Pancreas (tissue), 10 donors: ENCODE measurements at regions not wholly inside any gene's neighbourhood (a gene's known extent, or its start where the extent isn't known, plus 50 kb on each side); places are given as distances from the start of the nearest gene placed in this dataset.

Experiments used
- ATAC-seq, 4 donors: fragments of 200-7000 bp; cut with Tn5 transposase; one replicate each; pipeline versions ENCODE4 v1.8.0 to v1.9.1; 2020; ENCODE audit warnings: mild to moderate bottlenecking in 4 of 4, moderate library complexity in 4 of 4
- DNase-seq, 6 donors: peaks; one replicate each; pipeline ENCODE4 v3.0.0-alpha.2; 2020
- FAIRE-seq: peaks from 2 replicates; lab custom pipeline; 2012; peaks lifted over from hg19 to GRCh38; lab: Jason Lieb, UNC
- H3K27ac ChIP-seq, 4 donors: fragments of 200-600 bp; sonication (generic); 1 replicate in 3 of 4; 2 replicates in 1 of 4; pipeline versions ENCODE4 v1.5.0 to v1.8.0; 2020
- H3K27me3 ChIP-seq, 4 donors: fragments of 200-600 bp; one replicate each; pipeline ENCODE4 v1.8.0; 2021
- H3K36me3 ChIP-seq, 3 donors: fragments of 200-600 bp; sonication (generic) in 1 of 3; one replicate each; pipeline versions ENCODE4 v1.5.0 to v1.8.0; 2020 to 2021
- H3K4me1 ChIP-seq, 3 donors: fragments of 200-600 bp; one replicate each; pipeline ENCODE4 v1.8.0; 2021
- H3K4me3 ChIP-seq, 4 donors: fragments of 200-600 bp; sonication (generic) in 2 of 4; one replicate each; pipeline versions ENCODE4 v1.5.0 to v1.8.0; 2020 to 2021
- H3K9me3 ChIP-seq, 4 donors: fragments of 200-600 bp; one replicate each; pipeline ENCODE4 v1.8.0; 2021
- WGBS, 2 donors: extraction: QIAGEN DNeasy Blood & Tissue Kit; methylation state at CpG; one replicate each; pipeline ENCODE4 v1.1.7; 2013; 5-methylcytosine and 5-hydroxymethylcytosine counted together
- intact Hi-C, 3 donors: fragments of 100-400 bp; cut with DNase I; formaldehyde crosslinking; loops; one replicate each; pipeline versions ENCODE4 v1.11.1 to v1.14.2; 2022
- TF ChIP-seq, protein P1 (sequence below), 4 donors: fragments of 200-600 bp; sonication (generic) in 3 of 4; IDR thresholded peaks; one replicate each; pipeline versions ENCODE4 v1.5.0 to v1.8.0; 2021; ENCODE audit warnings: antibody characterized with exemption in 4 of 4
- donor health status: healthy with polysubstance abuse.
- donor health status: DM: no; HTN: no; CAD: no; lungs with moderate emphysema.
- donor health status: DM: no; HTN: no; CAD: no.
- donor health status: control.
- donor health status: control.
- donor health status: Bipolar disorder and iron deficiency.
- donor health status: DM: yes; HTN: yes; CAD: no.
- donor health status: DM: no; HTN: no; CAD: no.
- donor health status: DM: no; HTN: no; CAD: no.
- donor health status: DM: yes; HTN: yes; CAD: no.

DNA sequence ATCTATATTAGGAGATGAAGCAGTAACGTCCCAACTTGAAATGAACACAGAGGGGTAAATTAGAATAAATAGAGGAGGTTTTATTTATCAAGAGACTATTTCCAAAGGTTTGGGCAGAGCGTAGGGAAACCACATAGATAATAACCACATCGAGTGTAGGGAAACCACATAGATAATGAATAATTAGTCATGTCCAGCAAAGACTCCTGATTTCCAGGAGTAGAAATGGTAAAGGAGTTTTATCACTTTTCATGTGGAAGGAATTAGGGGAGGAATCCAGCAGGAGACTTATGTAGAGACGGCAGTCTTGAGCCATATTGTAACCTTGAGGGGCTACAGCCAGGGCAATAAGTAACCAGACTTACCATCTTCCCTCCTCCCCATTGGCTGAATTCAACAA, 136.3 kb upstream of the CSNK1A1L start:
- Histone ChIP-seq H3K4me1 (no peaks in the 10 kb centered on the region), H3K27ac (no peak overlapping the region), H3K36me3 (no peaks in the 10 kb centered on the region), H3K9me3 (no peaks in the 10 kb centered on the region), H3K27me3 (no peaks in the 10 kb centered on the region), H3K4me3 (no peak overlapping the region)
- WGBS, 2 donors: 61 to 70% methylated on average over 4 of the region's 4 CpGs
- TF ChIP-seq, protein P1, sequence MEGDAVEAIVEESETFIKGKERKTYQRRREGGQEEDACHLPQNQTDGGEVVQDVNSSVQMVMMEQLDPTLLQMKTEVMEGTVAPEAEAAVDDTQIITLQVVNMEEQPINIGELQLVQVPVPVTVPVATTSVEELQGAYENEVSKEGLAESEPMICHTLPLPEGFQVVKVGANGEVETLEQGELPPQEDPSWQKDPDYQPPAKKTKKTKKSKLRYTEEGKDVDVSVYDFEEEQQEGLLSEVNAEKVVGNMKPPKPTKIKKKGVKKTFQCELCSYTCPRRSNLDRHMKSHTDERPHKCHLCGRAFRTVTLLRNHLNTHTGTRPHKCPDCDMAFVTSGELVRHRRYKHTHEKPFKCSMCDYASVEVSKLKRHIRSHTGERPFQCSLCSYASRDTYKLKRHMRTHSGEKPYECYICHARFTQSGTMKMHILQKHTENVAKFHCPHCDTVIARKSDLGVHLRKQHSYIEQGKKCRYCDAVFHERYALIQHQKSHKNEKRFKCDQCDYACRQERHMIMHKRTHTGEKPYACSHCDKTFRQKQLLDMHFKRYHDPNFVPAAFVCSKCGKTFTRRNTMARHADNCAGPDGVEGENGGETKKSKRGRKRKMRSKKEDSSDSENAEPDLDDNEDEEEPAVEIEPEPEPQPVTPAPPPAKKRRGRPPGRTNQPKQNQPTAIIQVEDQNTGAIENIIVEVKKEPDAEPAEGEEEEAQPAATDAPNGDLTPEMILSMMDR (IDR thresholded peaks at IDR 0.05): no peak
- ATAC-seq (no peak), FAIRE-seq (no peak), DNase-seq (no peak)
- intact Hi-C loops: no loop called here

DNA sequence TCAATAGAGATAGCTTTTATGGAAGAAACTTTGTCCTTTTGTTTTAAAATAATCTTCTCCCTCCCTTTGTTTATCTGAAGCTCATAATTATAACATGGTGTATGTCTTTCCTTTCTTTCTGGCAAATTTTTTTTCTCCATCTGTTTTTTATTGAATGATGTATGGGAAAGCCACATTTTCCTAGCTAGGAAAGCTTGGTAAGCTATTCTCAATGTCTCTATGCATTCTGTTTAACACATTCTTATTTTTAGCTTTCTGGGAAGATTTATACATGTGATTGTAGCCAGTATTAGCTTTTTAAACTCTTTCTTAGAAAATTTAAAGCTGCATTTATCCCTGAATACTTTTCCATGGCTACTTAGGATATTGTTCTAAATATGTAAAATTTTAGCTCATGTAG, 124.9 kb upstream of the CSNK1A1L start:
- no peaks in the 10 kb centered on the region for H3K4me1 ChIP-seq
- intact Hi-C loops: no loop called here
- H3K27ac ChIP-seq: no peak overlapping the region
- TF ChIP-seq, protein P1 (IDR thresholded peaks at IDR 0.05): no peak
- FAIRE-seq (no peak), DNase-seq (no peak), ATAC-seq (no peak)
- H3K27me3 ChIP-seq: no peaks in the 10 kb centered on the region
- H3K9me3 ChIP-seq: no peaks in the 10 kb centered on the region
- no peak overlapping the region for H3K4me3 ChIP-seq
- no peaks in the 10 kb centered on the region for H3K36me3 ChIP-seq

DNA sequence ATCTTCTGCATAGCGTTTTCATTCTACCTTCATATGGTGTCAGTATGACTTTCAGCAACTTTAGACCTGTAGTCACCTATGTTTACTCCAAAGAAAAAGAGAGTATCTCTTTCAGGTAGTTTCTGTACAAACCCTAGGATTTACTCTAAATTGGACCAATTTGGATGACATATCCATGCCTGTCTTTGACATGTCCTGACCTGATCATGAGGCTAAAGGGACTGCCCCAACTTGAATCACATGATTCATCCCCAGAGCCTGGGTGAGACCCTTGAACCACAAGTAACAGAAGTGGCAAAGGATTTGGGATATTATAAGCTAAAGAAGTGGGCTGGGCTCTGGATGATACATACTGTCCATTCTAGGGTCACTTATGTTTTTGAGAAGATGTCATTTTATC, 124.5 kb upstream of the CSNK1A1L start:
- 0% methylated on average over 1 of the region's 1 CpG for WGBS, 2 donors
- ATAC-seq: no peak
- Histone ChIP-seq H3K9me3 (no peaks in the 10 kb centered on the region), H3K27me3 (no peaks in the 10 kb centered on the region), H3K36me3 (no peaks in the 10 kb centered on the region), H3K27ac (no peak overlapping the region), H3K4me1 (no peaks in the 10 kb centered on the region), H3K4me3 (no peak overlapping the region)
- no peak for FAIRE-seq
- DNase-seq: no peak
- TF ChIP-seq, protein P1 (IDR thresholded peaks at IDR 0.05): no peak
- intact Hi-C loops: no loop called here

DNA sequence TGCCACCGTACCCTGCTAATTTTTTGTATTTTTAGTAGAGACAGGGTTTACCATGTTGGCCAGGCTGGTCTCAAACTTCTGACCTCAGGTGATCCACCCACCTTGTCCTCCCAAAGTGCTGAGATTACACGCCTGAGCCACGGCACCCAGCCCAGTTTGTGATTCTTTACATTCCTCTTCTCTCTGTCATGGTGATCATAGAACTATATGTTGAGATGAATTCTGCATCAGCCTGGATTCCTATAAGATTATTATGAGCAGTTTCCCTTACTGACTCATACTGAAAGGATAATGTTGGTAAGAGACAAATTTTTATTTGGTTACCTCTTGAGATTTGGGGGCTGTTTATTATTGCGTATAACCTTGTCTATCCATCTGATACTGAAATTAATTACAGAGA, 121.5 kb upstream of the CSNK1A1L start:
- H3K4me3 ChIP-seq: no peak overlapping the region
- intact Hi-C loops: no loop called here
- ATAC-seq (no peak), FAIRE-seq (no peak), DNase-seq (no peak)
- 65 to 76% methylated on average over 4 of the region's 4 CpGs for WGBS, 2 donors
- H3K4me1 ChIP-seq: no peaks in the 10 kb centered on the region
- H3K36me3 ChIP-seq: no peaks in the 10 kb centered on the region
- no peaks in the 10 kb centered on the region for H3K9me3 ChIP-seq
- no peaks in the 10 kb centered on the region for H3K27me3 ChIP-seq
- TF ChIP-seq, protein P1 (IDR thresholded peaks at IDR 0.05): no peak
- H3K27ac ChIP-seq: no peak overlapping the region

DNA sequence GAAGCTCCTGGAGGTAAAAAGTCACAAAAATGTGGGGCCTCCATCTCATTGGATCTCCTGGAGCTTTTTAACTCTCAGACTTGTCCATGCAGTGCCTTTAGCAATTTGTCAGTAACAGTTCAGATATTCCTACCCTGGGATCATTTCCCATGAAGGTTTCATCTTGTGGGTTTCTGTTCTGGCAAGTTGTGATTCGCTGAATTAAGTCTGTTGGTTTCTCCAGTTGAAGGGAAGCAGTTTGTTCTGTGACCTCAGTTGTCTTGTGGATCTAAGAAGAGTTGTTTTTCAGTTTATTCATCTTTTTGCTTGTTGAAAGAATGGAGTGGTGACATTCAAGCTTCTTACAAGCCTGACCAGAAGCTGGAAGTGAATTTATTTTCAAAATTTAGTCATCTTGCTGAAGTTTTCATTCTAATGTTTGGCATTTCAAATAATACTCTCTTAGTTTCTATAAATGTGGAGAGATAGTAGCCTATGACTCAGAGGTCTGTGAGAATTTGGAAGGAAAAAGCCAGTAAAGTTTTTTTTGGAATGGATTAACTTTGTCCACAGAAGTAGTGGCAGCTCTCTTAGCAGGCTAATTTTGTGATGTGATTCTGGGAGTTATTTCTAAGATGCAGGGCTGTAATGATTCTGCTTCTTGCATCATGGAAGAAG, 120.1 kb upstream of the CSNK1A1L start:
- TF ChIP-seq, protein P1 (IDR thresholded peaks at IDR 0.05): no peak
- H3K36me3 ChIP-seq: no peaks in the 10 kb centered on the region
- FAIRE-seq (no peak), ATAC-seq (no peak), DNase-seq (no peak)
- WGBS, 2 donors: 46 to 59% methylated on average over 1 of the region's 1 CpG
- H3K4me1 ChIP-seq: no peaks in the 10 kb centered on the region
- intact Hi-C loops: no loop called here
- H3K4me3 ChIP-seq: no peak overlapping the region
- no peaks in the 10 kb centered on the region for H3K27me3 ChIP-seq
- H3K27ac ChIP-seq: no peak overlapping the region
- no peaks in the 10 kb centered on the region for H3K9me3 ChIP-seq
